HG03342 (cell line): ENCODE measurements at regions not wholly inside any gene's neighbourhood (a gene's known extent, or its start where the extent isn't known, plus 50 kb on each side); places are given as distances from the start of the nearest gene placed in this dataset.
"Not testable (repeated sequence)": the region's sequence is repeated elsewhere in the genome, so short reads cannot be mapped to it uniquely, and the experiment has no call there.

ENCODE experiments used
- ATAC-seq: cut with Tn5 transposase; IDR thresholded peaks from one replicate; pipeline ENCODE4 v1.9.1; 2021; ENCODE audit warnings: mild to moderate bottlenecking, moderate library complexity; ENCODE audit not compliant: unreplicated experiment

DNA sequence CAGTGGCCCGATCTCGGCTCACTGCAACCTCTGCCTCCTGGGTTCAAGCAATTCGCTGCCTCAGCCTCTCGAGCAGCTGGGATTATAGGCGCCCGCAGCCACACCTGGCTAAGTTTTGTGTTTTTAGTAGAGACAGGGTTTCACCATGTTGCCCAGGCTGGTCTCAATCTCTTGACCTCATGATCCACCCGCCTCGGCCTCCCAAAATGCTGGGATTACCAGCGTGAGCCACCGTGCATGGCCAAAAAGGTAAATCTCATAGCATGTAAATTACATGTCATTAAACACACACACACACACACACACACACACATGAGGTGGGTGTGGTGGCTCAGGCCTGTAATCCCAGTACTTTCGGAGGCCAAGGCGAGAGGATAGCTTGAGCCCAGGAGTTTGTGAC is 53.7 kb upstream of the SEPTIN5 start:
- ATAC-seq, result not testable (repeated sequence)

DNA sequence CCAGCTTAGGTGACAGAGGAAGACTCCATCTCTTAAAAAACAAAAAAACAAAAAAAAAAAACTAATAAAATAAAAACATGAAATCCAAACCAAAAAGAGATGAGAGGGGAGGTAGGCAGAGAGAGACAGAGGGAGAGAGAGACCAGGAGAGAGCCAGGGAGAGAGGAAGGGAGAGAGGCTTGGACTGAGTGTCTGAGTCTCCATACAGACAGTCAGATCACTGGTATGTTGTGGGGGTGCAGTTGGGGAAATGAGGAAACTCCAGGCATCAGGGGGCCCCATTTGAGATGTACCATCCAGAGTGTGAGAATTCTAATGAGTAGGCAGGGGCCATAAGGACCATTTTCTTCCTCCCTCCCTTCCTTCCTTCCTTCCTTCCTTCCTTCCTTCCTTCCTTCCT is 53.1 kb upstream of the SEPTIN5 start:
- ATAC-seq, result no peak

DNA sequence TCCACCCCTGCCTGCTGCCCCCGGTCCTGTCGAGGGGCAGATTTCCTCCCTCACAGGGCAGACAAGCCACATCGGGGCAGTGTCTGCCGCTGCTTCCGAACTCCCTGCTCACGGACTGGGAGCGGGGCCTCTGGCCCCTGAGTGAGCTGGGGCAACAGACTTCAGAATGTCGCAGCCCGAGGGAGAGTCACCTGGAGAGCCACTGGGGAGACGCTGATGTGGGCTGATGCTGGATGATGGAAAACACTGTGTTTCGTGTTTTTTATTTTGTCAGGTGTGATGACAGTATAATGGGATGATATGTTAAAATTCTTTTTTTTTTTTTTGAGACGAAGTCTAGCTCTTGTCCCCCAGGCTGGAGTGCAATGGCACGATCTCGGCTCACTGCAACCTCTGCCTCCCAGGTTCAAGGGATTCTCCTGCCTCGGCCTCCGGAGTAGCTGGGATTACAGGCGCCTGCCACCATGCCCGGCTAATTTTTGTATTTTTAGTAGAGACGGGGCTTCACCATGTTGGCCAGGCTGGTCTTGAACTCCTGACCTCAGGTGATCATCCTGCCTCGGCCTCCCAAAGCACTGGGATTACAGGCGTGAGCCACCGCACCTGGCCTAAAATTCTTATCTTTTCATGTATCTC is 52.1 kb upstream of the SEPTIN5 start:
- not testable (repeated sequence) for ATAC-seq

DNA sequence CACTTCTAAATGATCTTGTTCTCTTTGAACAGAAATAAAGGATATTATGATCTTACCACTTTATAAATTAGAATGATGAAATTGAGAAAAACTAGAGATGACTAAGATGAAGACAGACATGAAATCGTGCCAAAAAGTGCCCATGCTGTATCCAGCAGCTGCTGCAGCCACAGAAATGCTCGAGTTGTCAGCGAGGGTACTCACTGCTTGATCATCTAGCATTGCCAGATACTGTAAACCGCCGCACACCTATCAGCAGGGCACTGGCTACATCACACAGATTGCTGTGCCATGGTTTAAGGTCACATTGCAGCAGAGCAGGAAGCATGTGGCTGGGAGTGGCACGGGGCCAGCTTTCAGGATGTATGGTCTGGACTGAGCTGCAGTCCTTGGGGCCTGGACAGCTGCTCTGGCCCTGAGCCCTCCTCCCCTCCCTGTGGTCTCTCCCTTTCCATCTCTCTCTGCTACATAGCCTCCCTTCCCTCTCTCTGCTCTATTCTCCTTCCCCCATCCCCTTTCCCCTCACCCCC is 51.0 kb upstream of the SEPTIN5 start:
- no peak for ATAC-seq

DNA sequence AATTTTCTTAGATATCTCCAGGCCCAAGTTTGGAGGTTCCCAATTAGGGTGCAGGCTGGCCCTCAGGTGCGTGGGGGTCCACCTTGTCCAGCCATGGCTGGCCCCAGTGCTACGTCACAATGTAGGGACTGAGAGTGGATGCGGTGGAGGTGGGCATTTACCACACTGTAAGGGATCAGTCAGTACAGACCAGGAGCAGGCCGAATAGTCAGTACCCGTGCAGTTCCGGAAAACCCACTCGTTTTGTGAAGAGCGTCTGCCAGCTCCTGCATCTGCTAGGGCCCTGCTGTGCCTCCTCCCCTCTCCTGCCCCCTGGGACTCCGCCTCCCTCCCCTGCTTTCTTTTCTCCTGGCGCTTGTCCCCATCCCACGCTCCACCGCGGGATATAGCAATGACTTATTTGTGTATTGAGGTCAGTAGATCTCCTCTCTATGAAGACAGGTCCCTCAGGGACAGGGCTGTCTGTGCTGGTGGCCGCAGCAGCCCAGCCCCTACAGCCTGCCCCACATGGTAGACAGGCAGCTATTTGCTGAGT is 50.4 kb upstream of the SEPTIN5 start:
- ATAC-seq, result no peak

DNA sequence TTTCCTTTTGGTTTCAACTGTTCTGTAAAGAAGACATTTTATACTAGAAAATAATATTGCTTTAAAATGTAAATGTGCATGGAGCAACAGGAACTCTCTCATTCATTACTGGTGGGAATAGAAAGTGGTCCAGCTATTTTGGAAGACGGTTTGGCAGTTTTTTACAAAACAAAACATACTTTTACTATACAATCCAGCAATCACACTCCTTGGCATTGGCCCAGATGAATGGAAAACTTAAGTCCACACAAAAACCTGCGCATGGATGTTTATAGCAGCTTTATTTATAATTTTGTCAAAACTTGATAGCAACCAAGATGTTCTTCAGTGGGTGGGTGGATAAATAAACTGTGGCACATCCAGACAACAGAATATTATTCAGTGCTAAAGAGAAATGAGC is 49.9 kb upstream of the SEPTIN5 start:
- ATAC-seq, result no peak
